H7 (cell line): ENCODE measurements at regions not wholly inside any gene's neighbourhood (a gene's known extent, or its start where the extent isn't known, plus 50 kb on each side); places are given as distances from the start of the nearest gene placed in this dataset.

ENCODE experiments used
- DNase-seq: peaks from one replicate; pipeline ENCODE4 v3.0.0; 2012
- H3K27me3 ChIP-seq: 2 replicates; pipeline ENCODE4 v1.6.0; 2011; ENCODE audit warnings: mild to moderate bottlenecking, low read length; ENCODE audit not compliant: control insufficient read depth, insufficient read depth
- H3K36me3 ChIP-seq: replicated peaks from 2 replicates; pipeline ENCODE4 v1.5.1; 2011; ENCODE audit warnings: low read length; ENCODE audit not compliant: control insufficient read depth, insufficient read depth
- H3K4me3 ChIP-seq: 2 replicates; pipeline ENCODE4 v1.5.1; 2011; ENCODE audit warnings: low read depth, mild to moderate bottlenecking, control low read depth, low read length, moderate library complexity; ENCODE audit not compliant: insufficient read depth

GRCh38 chr18:72316497-72316896 lies 227.6 kb downstream of the CBLN2 start:
- Histone ChIP-seq H3K27me3 (no peaks in the 10 kb centered on the region), H3K4me3 (no peak overlapping the region), H3K36me3 (no peaks in the 10 kb centered on the region)
- no peak for DNase-seq

- no peak for DNase-seq
- H3K4me3 ChIP-seq: no peak overlapping the region
- no peaks in the 10 kb centered on the region for H3K36me3 ChIP-seq
- no peaks in the 10 kb centered on the region for H3K27me3 ChIP-seq
Measured at GRCh38 chr18:72283148-72283925, 260.8 kb downstream of the CBLN2 start.

- no peaks in the 10 kb centered on the region for H3K27me3 ChIP-seq
- H3K36me3 ChIP-seq: no peaks in the 10 kb centered on the region
- no peak for DNase-seq
- H3K4me3 ChIP-seq: no peak overlapping the region
Measured at GRCh38 chr18:72273025-72273424, 271.1 kb downstream of the CBLN2 start.

GRCh38 chr18:72261590-72261989 lies 282.6 kb downstream of the CBLN2 start:
- no peak for DNase-seq
- H3K4me3 ChIP-seq: no peak overlapping the region
- no peaks in the 10 kb centered on the region for H3K27me3 ChIP-seq
- H3K36me3 ChIP-seq: no peaks in the 10 kb centered on the region

- Histone ChIP-seq H3K4me3 (no peak overlapping the region), H3K36me3 (no peaks in the 10 kb centered on the region), H3K27me3 (no peaks in the 10 kb centered on the region)
- DNase-seq: no peak
Measured at GRCh38 chr18:72246076-72246475, 298.1 kb downstream of the CBLN2 start.

- no peak for DNase-seq
- Histone ChIP-seq H3K27me3 (no peaks in the 10 kb centered on the region), H3K4me3 (no peak overlapping the region), H3K36me3 (no peaks in the 10 kb centered on the region)
Measured at GRCh38 chr18:72235422-72235821, 308.7 kb downstream of the CBLN2 start.

GRCh38 chr18:72233106-72233505 lies 311.0 kb downstream of the CBLN2 start:
- peak; percentile 14 for DNase-seq
- H3K36me3 ChIP-seq: no peaks in the 10 kb centered on the region
- H3K4me3 ChIP-seq: no peak overlapping the region
- no peaks in the 10 kb centered on the region for H3K27me3 ChIP-seq

GRCh38 chr18:72232644-72233043 lies 311.5 kb downstream of the CBLN2 start:
- H3K4me3 ChIP-seq: no peak overlapping the region
- H3K36me3 ChIP-seq: no peaks in the 10 kb centered on the region
- no peaks in the 10 kb centered on the region for H3K27me3 ChIP-seq
- DNase-seq: no peak

- Histone ChIP-seq H3K4me3 (no peak overlapping the region), H3K36me3 (no peaks in the 10 kb centered on the region), H3K27me3 (no peaks in the 10 kb centered on the region)
- no peak for DNase-seq
Measured at GRCh38 chr18:72225958-72226357, 318.2 kb downstream of the CBLN2 start.

GRCh38 chr18:72223733-72224132 lies 320.4 kb downstream of the CBLN2 start:
- Histone ChIP-seq H3K4me3 (no peak overlapping the region), H3K27me3 (no peaks in the 10 kb centered on the region)
- no peak for DNase-seq

GRCh38 chr18:72208920-72209676 lies 335.0 kb downstream of the CBLN2 start:
- H3K4me3 ChIP-seq: no peak overlapping the region; the same call in 1 of the 2 replicates
- no peaks in the 10 kb centered on the region for H3K36me3 ChIP-seq
- DNase-seq: no peak
- no peaks in the 10 kb centered on the region for H3K27me3 ChIP-seq

More at GRCh38 chr18:72223733-72224132, 320.4 kb downstream of the CBLN2 start:
- no peaks in the 10 kb centered on the region for H3K36me3 ChIP-seq

- Histone ChIP-seq H3K4me3 (no peak overlapping the region), H3K36me3 (no peaks in the 10 kb centered on the region), H3K27me3 (no peaks in the 10 kb centered on the region)
- no peak for DNase-seq
Measured at GRCh38 chr18:72207280-72207679, 336.9 kb downstream of the CBLN2 start.

GRCh38 chr18:72206814-72207213 lies 337.3 kb downstream of the CBLN2 start:
- no peak for DNase-seq
- H3K4me3 ChIP-seq: no peak overlapping the region

GRCh38 chr18:72201032-72201431 lies 343.1 kb downstream of the CBLN2 start:
- no peaks in the 10 kb centered on the region for H3K36me3 ChIP-seq
- no peaks in the 10 kb centered on the region for H3K27me3 ChIP-seq
- no peak overlapping the region for H3K4me3 ChIP-seq
- DNase-seq: no peak

More at GRCh38 chr18:72206814-72207213, 337.3 kb downstream of the CBLN2 start:
- Histone ChIP-seq H3K27me3 (no peaks in the 10 kb centered on the region), H3K36me3 (no peaks in the 10 kb centered on the region)

GRCh38 chr18:72197591-72197990 lies 346.6 kb downstream of the CBLN2 start:
- Histone ChIP-seq H3K4me3 (no peak overlapping the region), H3K27me3 (no peaks in the 10 kb centered on the region), H3K36me3 (no peaks in the 10 kb centered on the region)
- DNase-seq: no peak
